ENCODE measurements at regions not wholly inside any gene's neighbourhood (a gene's known extent, or its start where the extent isn't known, plus 50 kb on each side); places are given as distances from the start of the nearest gene placed in this dataset.

GRCh38 chr18:52140986-52141385, 199.0 kb upstream of the DCC start:
- TF ChIP-seq EZH2phosphoT487 (IDR thresholded peaks at IDR 0.05; ENCODE audit: borderline replicate concordance) (no peak), CTCF (IDR thresholded peaks at IDR 0.05 in 2 of 3, conservative IDR thresholded peaks at IDR 0.05 in 1 of 3; ENCODE audit: borderline replicate concordance in 1 of 3, insufficient read depth in 1 of 3, low read depth in 2 of 3, low read length in 2 of 3) (no peak), ELF1 (IDR thresholded peaks at IDR 0.05; ENCODE audit: borderline replicate concordance, low read depth) (no peak), SRF (IDR thresholded peaks at IDR 0.05; ENCODE audit: low read depth) (no peak), POLR2A (IDR thresholded peaks at IDR 0.05; ENCODE audit: borderline replicate concordance, extremely low read depth, insufficient read depth, insufficient read length) (no peak)

All from HCT116 (cell line).